Esophagus (tissue), 2 donors: ENCODE measurements at regions not wholly inside any gene's neighbourhood (a gene's known extent, or its start where the extent isn't known, plus 50 kb on each side); places are given as distances from the start of the nearest gene placed in this dataset.

Experiments used
- H3K27ac ChIP-seq, 2 donors: one replicate each; pipeline ENCODE4 v1.5.1; 2013; ENCODE audit warnings: low read depth in 2 of 2, mild to moderate bottlenecking in 2 of 2, inconsistent platforms in 1 of 2, low read length in 1 of 2, moderate library complexity in 1 of 2
- H3K27me3 ChIP-seq, 2 donors: one replicate each; pipeline ENCODE4 v1.6.1; 2013; ENCODE audit warnings: low read length in 2 of 2, control low read depth in 1 of 2, mild to moderate bottlenecking in 1 of 2; ENCODE audit not compliant: insufficient read depth in 2 of 2, control insufficient read depth in 1 of 2
- H3K36me3 ChIP-seq, 2 donors: one replicate each; pipeline ENCODE4 v1.6.1; 2013; ENCODE audit warnings: low read length in 1 of 2; ENCODE audit not compliant: control insufficient read depth in 2 of 2, insufficient read depth in 2 of 2
- H3K4me1 ChIP-seq, 2 donors: one replicate each; pipeline ENCODE4 v1.6.1; 2013; ENCODE audit warnings: low read length in 1 of 2; ENCODE audit not compliant: control insufficient read depth in 2 of 2, insufficient read depth in 2 of 2
- H3K4me3 ChIP-seq, 2 donors: one replicate each; pipeline ENCODE4 v1.5.1; 2013; ENCODE audit warnings: low read length in 2 of 2, mild to moderate bottlenecking in 2 of 2, low read depth in 1 of 2, moderate library complexity in 1 of 2
- H3K9me3 ChIP-seq, 2 donors: one replicate each; pipeline ENCODE4 v1.6.1; 2013; ENCODE audit warnings: mild to moderate bottlenecking in 2 of 2, low read depth in 1 of 2, low read length in 1 of 2, moderate library complexity in 1 of 2; ENCODE audit not compliant: control insufficient read depth in 2 of 2, insufficient read depth in 1 of 2
- WGBS, 2 donors: extraction: QIAGEN DNeasy Blood & Tissue Kit; methylation state at CpG; one replicate each; pipeline ENCODE4 v1.1.7; 2013; 5-methylcytosine and 5-hydroxymethylcytosine counted together
- donor health status: healthy with polysubstance abuse.
- donor health status: Bipolar disorder and iron deficiency.

DNA sequence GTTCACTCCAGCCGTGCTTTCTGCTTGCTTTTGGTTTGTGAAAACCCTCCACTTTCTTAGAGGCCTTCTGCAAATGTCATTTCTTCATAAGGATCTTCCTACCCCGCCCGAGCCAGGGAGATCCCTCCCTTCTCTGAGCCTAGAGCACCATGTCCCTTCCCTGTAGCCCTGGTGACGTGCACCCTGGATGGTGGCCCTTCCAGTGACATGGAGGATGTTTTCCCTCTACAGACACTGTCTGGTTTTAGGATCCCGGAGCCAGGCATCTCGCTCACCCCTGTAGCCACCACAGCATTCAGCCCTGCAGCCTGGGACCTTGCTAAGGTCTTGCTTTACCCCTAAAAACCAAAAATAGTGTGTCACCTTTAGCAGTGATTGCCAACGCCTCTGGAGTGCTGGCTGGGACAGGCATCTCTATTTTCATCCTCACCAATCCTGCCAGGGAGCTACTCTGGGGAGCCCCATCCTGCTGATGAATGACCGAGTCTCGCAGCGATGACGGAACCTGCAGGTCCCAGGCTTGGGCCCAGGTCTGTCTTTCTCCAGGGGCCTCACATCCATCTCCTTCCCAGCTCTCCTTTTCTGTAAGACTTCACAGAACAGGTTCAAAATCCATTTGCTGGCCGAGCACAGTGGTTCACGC lies 394.1 kb upstream of the TNRC6C start:
- 93 to 94% methylated on average over 13 of the region's 13 CpGs for WGBS, 2 donors
- no peak overlapping the region for H3K4me3 ChIP-seq
- H3K27ac ChIP-seq = no peak overlapping the region
- no peaks in the 10 kb centered on the region for H3K36me3 ChIP-seq
- H3K27me3 ChIP-seq = no peaks in the 10 kb centered on the region
- no peaks in the 10 kb centered on the region for H3K4me1 ChIP-seq
- no peaks in the 10 kb centered on the region for H3K9me3 ChIP-seq

GRCh38 chr17:77565166-77565565 lies 393.3 kb upstream of the TNRC6C start:
- Histone ChIP-seq H3K4me3 (no peak overlapping the region), H3K9me3 (no peaks in the 10 kb centered on the region), H3K27me3 (no peaks in the 10 kb centered on the region), H3K4me1 (no peaks in the 10 kb centered on the region), H3K36me3 (no peaks in the 10 kb centered on the region), H3K27ac (no peak overlapping the region)
- WGBS, 2 donors = 64 to 80% methylated on average over 7 of the region's 7 CpGs

DNA sequence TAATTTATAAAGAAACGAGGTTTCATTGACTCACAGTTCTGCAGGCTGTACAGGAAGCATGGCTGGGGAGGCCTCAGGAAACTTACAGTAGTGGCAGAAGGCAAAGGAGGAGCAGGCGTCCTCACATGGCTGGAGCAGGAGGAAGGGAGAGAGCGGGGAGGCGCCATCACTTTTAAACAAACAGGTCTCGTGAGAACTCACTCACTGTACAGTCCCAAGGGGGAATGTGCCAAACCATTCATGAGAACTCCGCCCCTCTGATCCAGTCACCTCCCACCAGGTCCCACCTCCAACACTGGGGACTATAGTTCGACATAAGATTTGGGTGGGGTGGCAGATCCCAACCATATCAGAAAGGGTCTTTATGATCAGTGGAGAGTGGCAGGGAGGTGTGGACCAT lies 392.4 kb upstream of the TNRC6C start:
- H3K27ac ChIP-seq = no peak overlapping the region
- H3K9me3 ChIP-seq = no peaks in the 10 kb centered on the region
- no peak overlapping the region for H3K4me3 ChIP-seq
- 69 to 79% methylated on average over 7 of the region's 7 CpGs for WGBS, 2 donors
- no peaks in the 10 kb centered on the region for H3K36me3 ChIP-seq
- H3K4me1 ChIP-seq = no peaks in the 10 kb centered on the region
- no peaks in the 10 kb centered on the region for H3K27me3 ChIP-seq

DNA sequence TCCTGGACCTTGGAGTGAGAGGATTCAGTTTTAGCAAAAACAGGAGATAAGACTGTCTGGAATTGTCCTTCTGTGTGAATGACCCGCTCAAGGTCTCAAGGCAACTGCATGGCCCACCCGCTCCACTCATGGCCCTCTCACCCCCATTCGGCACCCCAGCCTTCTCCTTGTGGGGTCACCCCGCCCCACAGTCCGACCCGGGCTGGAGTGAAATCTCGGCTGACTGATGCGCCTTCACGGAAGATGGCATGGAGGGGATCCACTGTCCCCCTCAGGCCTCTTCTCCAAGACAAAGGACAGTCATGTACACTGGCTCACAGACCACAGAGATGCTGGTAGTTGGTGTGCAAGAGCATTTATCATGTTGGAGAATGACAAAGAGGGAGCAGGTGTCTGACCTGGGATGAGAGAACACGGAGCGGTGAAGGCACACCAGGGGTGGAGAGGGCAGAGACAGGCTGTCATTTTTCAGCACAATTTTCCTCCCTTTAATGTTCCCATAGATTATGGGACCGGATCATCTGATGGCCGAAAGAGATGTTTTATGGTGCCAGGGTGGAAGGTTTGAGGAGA lies 391.9 kb upstream of the TNRC6C start:
- no peak overlapping the region for H3K4me3 ChIP-seq
- H3K27me3 ChIP-seq = no peaks in the 10 kb centered on the region
- 90 to 93% methylated on average over 13 of the region's 13 CpGs for WGBS, 2 donors
- no peaks in the 10 kb centered on the region for H3K36me3 ChIP-seq
- no peak overlapping the region for H3K27ac ChIP-seq
- H3K4me1 ChIP-seq = no peaks in the 10 kb centered on the region
- no peaks in the 10 kb centered on the region for H3K9me3 ChIP-seq

DNA sequence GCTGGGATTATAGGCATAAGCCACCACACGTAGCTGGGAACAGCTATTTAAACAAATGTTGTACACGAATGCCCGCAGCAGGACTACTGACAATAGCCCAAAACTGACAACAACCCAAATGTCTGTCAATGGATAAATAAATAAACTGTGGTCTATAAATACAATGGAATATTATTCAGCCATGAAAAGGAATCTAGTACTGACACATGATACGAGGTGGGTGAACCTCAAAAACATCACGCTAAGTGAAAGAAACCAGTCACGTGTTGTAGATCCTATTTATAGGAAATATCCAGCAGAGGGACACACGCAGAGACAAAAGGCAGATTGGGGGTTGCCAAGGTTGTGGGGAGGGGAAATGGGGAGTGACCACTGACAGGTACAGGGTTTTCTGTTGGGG lies 390.0 kb upstream of the TNRC6C start:
- Histone ChIP-seq H3K36me3 (no peaks in the 10 kb centered on the region), H3K27me3 (peaks cover 0 to 3% of the 10 kb centered on the region in 2 donors), H3K9me3 (no peaks in the 10 kb centered on the region), H3K4me1 (no peaks in the 10 kb centered on the region), H3K27ac (no peak overlapping the region), H3K4me3 (no peak overlapping the region)
- WGBS, 2 donors = 85 to 87% methylated on average over 7 of the region's 7 CpGs

- H3K27me3 ChIP-seq = peaks cover 0 to 3% of the 10 kb centered on the region in 2 donors
- no peaks in the 10 kb centered on the region for H3K36me3 ChIP-seq
- H3K9me3 ChIP-seq = no peaks in the 10 kb centered on the region
- WGBS, 2 donors = 86 to 89% methylated on average over 21 of the region's 21 CpGs
- H3K27ac ChIP-seq = no peak overlapping the region
- H3K4me3 ChIP-seq = no peak overlapping the region
- no peaks in the 10 kb centered on the region for H3K4me1 ChIP-seq
Observed at GRCh38 chr17:77569846-77570564, 388.5 kb upstream of the TNRC6C start.

DNA sequence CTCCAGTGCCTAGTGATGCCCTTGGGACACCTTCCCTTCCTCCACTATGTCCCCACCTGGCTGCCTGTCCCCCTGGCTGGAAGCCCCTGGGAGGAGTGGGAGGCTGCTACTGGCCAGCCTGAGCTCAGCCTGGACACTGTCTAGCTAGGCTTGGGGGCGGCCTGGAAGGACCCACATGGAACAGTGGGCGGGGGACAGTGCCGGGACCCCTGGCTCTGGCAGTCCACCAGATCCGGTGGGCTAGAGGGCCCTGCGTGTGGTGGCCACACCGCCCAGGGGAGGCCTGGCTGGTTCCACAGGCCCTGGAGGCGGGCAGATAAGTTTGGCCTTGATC lies 388.0 kb upstream of the TNRC6C start:
- no peaks in the 10 kb centered on the region for H3K36me3 ChIP-seq
- H3K4me1 ChIP-seq = no peaks in the 10 kb centered on the region
- no peaks in the 10 kb centered on the region for H3K9me3 ChIP-seq
- no peak overlapping the region for H3K27ac ChIP-seq
- 87 to 92% methylated on average over 7 of the region's 7 CpGs for WGBS, 2 donors
- H3K4me3 ChIP-seq = no peak overlapping the region
- H3K27me3 ChIP-seq = peaks cover 0 to 3% of the 10 kb centered on the region in 2 donors

DNA sequence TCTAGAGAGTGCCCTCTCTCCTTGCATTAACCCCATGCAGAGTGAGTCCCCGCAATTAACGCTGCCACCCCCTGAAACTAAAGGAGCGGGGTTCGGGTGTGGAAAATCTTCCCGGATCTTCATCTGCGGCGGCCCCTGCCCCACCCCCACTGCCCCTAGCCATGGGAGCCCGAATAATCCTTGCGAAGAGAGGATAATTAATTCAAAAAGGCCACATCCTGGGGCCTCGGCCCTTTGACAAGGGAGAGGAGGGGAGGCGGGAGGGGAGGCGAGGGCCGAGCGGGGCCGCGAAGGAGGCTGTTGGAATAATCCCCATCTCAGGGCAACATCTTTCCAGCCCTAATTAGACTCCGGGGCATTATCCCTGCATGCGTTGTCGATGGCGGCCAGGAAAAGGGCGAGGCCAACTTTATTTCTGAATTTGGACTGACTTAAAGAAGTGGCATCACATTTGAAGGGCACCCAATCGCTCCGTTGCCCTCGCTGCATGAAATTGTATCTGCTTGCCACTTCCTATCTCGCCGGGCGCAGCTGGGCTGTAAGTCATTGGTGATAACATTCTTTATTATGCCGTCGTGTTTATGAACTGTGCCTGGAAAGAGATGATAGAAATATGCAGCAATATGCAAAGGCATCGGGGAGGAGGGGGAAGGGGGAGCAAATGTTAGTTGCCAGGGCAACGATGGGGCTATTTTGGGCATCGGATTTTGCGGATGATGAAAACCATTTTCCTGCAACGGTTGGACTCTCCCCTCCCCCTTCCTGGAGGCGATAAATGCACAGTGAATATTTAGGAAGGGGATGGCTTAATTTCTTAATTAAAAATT lies 387.1 kb upstream of the TNRC6C start:
- H3K36me3 ChIP-seq = no peaks in the 10 kb centered on the region
- H3K4me3 ChIP-seq = no peak overlapping the region
- H3K9me3 ChIP-seq = no peaks in the 10 kb centered on the region
- H3K27ac ChIP-seq = no peak overlapping the region
- WGBS, 2 donors = 17 to 18% methylated on average over 35 of the region's 35 CpGs
- no peaks in the 10 kb centered on the region for H3K4me1 ChIP-seq
- H3K27me3 ChIP-seq = peaks cover 0 to 3% of the 10 kb centered on the region in 2 donors

GRCh38 chr17:77572065-77572601 lies 386.4 kb upstream of the TNRC6C start:
- 21 to 22% methylated on average over 15 of the region's 15 CpGs for WGBS, 2 donors
- H3K4me3 ChIP-seq = no peak overlapping the region
- no peaks in the 10 kb centered on the region for H3K9me3 ChIP-seq
- H3K4me1 ChIP-seq = no peaks in the 10 kb centered on the region
- H3K27ac ChIP-seq = no peak overlapping the region
- no peaks in the 10 kb centered on the region for H3K36me3 ChIP-seq
- peaks cover 0 to 3% of the 10 kb centered on the region in 2 donors for H3K27me3 ChIP-seq
